HG03378 (cell line): ENCODE measurements at regions not wholly inside any gene's neighbourhood (a gene's known extent, or its start where the extent isn't known, plus 50 kb on each side); places are given as distances from the start of the nearest gene placed in this dataset.

Experiments used
- ATAC-seq: cut with Tn5 transposase; IDR thresholded peaks from one replicate; pipeline ENCODE4 v1.9.1; 2021; ENCODE audit warnings: mild to moderate bottlenecking, moderate library complexity; ENCODE audit not compliant: unreplicated experiment

DNA sequence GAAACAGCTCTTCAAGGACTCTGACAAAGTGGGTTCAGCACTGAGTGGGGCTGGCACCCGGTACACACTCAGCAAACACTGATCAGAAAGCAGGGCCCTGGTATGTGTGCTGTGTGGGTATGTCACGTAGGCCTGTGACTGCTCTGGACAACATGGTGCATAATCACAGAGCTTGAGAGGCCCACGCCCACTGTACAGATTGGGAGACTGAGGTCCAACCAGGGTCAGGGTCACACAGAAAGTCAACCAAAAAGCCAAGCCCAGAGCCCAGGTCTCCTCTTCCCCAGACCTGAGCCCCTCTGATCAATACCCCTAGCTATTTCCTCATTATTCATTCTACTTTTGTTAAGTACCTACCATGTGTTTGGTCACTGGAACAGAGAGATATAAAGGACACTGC, 166.1 kb upstream of the LINGO1 start:
- no peak for ATAC-seq

- ATAC-seq: no peak
These were observed 165.6 kb upstream of the LINGO1 start for GRCh38 chr15:77798151-77798835.

- no peak for ATAC-seq
These were observed 164.6 kb upstream of the LINGO1 start for GRCh38 chr15:77797270-77797669.

DNA sequence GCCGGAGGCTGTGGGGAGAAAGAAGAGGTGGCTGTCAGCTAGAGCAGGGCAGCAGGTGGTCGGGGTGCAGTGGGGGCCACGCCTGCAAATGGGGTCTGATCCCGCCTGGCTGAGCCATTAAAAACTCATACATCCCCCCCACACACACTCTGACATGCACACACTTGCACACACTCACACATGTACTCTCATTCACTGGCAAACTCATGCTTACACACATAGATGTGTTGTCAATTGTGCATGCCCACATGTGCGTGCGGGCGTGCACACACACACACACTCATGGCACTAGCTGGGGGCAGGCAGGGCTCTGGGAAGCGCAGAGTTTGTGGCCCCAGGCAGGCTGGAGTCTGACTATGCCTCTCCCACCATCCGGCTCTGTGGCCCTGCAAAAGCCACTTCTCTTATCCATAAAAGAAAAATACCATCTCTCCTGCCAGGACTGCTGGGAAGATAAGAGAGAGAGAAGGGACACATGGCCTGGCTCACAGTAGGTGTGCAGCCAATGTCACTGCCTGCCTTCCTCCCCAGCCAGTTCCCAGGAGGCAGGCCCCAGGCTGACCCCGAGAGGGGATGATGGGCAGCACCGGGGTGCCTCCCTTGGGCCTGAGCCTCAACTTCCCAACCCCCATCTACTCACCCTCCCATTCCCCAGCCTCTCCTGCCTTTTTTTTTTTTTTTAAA, 163.5 kb upstream of the LINGO1 start:
- ATAC-seq: no peak

- ATAC-seq: no peak
These were observed 162.7 kb upstream of the LINGO1 start for GRCh38 chr15:77795446-77795845.

- ATAC-seq: no peak
These were observed 159.2 kb upstream of the LINGO1 start for GRCh38 chr15:77791941-77792340.

DNA sequence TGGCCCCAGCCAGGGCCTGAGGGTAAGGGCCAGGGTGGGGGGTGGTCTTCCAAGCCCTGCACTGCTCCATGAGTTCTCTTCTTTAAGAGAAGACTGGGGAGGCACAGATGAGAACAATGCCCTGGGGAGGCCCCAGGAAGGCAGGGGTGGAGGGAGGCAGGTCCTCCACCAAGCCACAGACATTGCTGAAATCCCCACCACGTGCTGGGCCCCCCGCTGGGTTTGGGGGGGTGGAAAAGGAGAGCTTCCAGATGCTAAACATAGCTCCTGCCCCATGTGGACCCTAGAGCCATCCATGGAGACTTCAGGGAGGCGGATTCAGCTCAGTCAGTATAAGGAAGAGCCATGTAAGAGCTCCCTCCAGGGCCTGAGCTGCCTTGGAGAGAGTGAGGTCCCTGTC, 157.8 kb upstream of the LINGO1 start:
- ATAC-seq: no peak

GRCh38 chr15:77786956-77787355, 154.2 kb upstream of the LINGO1 start:
- no peak for ATAC-seq

DNA sequence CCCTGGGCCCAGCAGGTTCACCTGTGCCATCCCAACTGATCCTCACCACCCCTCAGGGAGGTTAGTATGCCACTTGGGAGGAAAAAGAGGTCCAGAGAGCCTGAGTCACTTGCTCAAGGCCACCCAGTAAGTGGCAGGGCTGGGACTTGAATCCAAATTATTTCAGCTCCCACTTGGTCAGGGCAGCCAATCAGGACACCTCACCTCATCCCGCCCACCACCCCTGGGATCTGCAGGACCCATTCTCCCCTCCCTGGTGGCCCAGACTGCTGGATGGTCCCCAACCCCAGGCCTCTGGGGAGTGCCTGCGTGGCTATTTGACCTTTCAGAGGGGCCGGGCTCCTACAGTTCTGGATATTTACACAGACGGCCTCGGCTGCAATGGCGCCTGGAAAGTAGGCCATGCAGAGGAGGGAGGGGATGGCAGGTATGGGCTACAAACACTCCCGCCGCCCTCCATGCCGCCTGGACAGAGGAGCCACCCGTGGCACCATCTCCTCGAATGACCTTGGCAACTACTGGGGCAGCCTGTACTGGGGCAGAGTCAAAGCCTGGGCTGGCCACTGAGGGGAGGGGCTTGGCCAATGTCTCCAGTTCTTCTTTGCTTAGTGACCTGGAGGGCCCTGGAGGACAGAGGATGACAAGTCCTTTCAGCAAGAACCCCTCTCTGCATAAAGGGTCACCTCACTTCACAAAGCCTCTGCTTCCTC, 153.6 kb upstream of the LINGO1 start:
- no peak for ATAC-seq

DNA sequence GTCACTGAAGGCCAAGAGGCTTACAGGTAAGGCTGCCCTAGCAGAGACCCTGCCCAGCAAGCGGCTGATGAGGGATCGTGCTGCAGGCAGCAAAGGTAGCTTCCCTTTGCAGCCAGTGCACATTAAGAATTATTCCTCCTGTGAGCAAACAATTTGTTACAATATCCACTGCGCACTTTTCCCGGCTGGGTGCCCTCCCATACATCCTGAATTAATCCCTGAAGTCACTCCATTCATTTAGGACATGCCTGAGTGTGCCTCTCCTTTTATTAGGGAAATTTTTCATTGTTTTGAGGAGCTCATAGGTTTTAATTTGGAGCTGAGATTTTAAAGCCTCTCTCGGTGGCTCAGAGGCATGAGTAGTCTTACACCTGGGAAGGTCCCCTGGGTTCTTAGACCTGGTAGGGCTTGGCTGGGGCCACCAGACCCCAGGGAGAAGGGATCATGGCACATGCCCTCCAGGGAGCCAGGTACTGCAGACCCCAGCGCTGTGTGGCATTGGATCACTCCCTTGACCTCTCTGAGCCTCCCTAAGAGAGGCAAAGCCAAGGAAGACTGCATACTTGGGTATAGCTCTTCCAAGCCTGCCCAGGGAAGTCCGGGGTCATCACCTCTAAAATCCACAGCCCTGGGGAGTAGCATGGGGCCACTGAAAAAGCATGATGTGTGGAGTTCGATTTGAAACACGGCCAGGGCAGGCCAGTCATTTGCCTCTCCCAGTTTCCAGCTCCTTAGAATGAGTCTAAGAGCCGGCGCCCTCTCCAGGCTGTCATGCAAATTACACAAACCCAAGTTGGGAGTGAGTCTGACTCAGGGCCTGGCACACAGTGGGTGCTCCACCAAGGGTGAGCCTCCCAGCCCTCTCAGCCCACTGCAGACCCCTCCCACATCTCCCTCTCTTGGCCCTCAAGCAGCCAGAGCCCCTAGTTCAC, 151.9 kb upstream of the LINGO1 start:
- ATAC-seq: no peak

DNA sequence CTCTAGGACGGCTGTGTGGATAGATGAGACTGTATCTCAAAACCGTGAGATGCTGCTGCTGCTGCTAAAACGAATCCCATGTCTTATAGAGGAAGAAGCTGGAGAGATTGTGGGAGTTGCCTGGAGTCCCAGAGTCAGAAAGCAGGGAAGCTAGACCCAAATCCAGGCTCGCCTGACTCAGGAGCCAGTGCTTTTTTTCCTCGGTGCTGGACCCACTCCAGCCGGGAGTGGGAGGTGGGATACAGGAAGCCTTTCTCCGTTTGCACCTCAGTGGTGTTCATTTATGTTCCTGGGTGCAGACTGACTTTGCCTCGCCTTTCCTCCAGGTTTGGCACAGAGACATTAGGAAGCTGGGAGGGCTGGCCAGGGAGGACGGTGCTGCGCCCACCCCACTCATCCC, 150.9 kb upstream of the LINGO1 start:
- no peak for ATAC-seq

- ATAC-seq: no peak
These were observed 150.0 kb upstream of the LINGO1 start for GRCh38 chr15:77782691-77783090.

DNA sequence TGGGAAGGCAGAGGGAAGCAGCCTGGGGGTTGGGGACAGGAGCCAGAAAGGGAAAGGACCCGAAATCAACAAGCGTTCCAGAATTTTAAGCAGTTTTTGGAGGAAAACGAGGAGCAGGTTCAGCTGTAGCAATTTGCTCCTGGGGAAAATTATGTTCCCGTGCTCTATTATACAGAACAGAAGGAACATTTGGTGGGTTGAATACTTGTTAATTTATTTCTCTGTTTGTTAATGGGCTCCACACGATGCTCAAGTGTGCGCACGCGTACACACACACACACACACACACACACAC, 149.2 kb upstream of the LINGO1 start:
- no peak for ATAC-seq

DNA sequence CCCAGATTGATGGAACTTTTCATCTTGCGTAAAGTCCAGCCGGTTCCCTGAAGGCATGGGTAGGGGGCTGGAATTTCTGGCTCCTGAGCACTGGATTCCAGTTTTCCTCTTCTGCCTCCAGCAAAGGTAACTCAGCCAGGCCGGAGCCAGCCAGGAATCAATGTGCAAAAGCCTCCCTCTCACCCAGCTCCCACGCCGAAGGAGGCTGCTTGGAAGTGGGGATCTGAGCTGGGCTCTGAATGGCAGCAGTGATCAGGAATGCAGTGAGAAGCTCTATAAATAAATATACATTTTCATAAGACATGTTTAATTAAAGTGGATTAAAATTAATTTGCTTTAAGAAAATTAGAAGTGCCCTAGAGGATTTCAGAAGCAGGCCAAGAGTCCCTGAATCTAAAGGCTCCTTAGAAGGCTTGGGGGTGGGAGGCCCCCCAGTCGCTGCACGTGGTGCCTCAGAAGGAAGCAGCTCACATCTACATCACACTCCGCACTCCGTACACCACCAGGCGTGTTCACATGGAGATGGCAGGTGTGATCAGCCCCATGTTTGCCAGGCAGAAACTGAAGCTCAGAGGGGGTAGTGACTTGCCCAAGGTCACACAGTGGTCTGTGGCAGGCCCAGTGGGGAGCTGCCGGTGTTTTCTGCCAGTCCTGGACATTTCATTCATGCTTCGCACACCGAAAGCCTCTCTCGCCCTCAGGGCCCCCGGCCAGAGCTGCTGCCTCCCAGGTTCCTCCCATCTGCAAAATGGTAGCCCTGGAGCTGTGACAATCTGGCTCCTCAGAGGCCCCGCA, 148.6 kb upstream of the LINGO1 start:
- no peak for ATAC-seq

DNA sequence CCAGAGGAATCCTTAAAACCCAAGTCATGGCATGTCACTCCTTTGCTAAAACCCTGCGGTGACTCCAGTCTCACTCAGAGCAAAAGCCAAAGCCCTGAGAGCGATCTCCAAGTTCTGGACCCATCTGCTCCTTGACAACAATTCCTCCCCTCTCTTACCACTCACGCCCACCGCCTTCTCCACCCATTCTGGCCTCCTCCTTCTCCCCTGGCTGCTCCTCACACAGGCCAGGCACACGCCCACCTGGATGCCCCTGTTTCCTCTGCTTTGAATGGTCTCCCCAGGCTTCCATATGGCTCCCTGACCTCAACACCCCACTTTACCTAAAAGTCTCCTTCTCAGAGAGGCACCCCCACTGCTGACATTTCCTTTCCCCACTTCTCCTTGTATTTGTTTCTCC, 146.1 kb upstream of the LINGO1 start:
- ATAC-seq: no peak

DNA sequence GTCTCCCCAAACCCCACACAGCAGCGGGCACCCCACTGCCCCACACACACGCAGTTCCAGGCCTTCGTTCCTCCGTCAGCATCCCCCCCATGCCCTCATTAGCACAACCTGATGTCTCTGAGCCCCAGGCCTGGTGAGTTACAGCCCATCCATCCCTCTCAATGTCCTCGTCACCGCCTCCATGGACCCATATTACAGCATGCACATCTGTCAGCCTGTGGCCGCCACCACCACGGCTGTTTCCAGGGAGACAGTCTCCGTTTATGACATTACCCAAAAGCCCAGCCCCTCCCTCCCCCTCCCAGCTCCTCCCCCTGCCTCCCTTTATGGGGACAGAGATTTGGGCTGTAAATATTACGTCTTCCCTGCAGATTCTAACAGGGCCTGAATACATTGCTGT, 143.1 kb upstream of the LINGO1 start:
- no peak for ATAC-seq

- no peak for ATAC-seq
These were observed 142.7 kb upstream of the LINGO1 start for GRCh38 chr15:77775373-77775772.

GRCh38 chr15:77774350-77774749, 141.6 kb upstream of the LINGO1 start:
- no peak for ATAC-seq

DNA sequence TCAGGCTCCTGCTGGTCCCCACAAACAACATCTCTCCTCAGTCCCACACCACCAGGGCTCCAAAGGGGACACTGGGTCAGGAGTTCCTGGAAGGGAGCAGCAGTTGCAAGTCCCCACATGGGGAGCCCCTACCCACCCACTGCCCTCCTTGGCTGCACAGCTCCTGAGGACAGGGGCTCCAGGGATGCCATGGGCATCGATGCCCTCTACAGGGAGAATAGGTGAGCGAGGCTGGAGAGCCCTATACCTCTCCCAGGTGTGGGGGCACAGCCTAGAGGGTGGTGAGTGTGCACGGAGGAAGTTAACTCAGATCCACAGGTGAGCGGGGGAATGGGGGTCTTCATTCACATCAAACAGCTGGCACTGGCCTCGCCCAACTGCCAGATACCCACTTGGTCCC, 141.2 kb upstream of the LINGO1 start:
- no peak for ATAC-seq

GRCh38 chr15:77772641-77773402, 140.1 kb upstream of the LINGO1 start:
- ATAC-seq: no peak
